ENCODE measurements at regions not wholly inside any gene's neighbourhood (a gene's known extent, or its start where the extent isn't known, plus 50 kb on each side); places are given as distances from the start of the nearest gene placed in this dataset.

GRCh38 chr12:115207216-115207915, 523.4 kb upstream of the TBX3 start:
- Histone ChIP-seq H3K9me3 (ENCODE audit: control insufficient read depth in 4 of 4, insufficient read depth in 3 of 4, low read length in 3 of 4) (no peaks in the 10 kb centered on the region), H3K4me3 (no peak overlapping the region), H3K9ac (ENCODE audit: insufficient read depth in 1 of 2, low read length in 2 of 2) (no peak overlapping the region), H3K27ac (ENCODE audit: low read depth in 1 of 2, low read length in 1 of 2) (no peak overlapping the region), H3K4me1 (ENCODE audit: control insufficient read depth in 5 of 5, insufficient read depth in 5 of 5, low read length in 5 of 5) (peaks cover 0 to 15% (median 0%) of the 10 kb centered on the region in 5 donors), H3K36me3 (ENCODE audit: control insufficient read depth in 4 of 4, insufficient read depth in 4 of 4, low read length in 4 of 4) (no peaks in the 10 kb centered on the region), H3K27me3 (ENCODE audit: control insufficient read depth in 3 of 3, insufficient read depth in 3 of 3, low read length in 2 of 3) (no peaks in the 10 kb centered on the region)
- ATAC-seq (ENCODE audit: insufficient read depth, low FRiP score) (no peak), DNase-seq (no peak)
- TF ChIP-seq, protein P1, sequence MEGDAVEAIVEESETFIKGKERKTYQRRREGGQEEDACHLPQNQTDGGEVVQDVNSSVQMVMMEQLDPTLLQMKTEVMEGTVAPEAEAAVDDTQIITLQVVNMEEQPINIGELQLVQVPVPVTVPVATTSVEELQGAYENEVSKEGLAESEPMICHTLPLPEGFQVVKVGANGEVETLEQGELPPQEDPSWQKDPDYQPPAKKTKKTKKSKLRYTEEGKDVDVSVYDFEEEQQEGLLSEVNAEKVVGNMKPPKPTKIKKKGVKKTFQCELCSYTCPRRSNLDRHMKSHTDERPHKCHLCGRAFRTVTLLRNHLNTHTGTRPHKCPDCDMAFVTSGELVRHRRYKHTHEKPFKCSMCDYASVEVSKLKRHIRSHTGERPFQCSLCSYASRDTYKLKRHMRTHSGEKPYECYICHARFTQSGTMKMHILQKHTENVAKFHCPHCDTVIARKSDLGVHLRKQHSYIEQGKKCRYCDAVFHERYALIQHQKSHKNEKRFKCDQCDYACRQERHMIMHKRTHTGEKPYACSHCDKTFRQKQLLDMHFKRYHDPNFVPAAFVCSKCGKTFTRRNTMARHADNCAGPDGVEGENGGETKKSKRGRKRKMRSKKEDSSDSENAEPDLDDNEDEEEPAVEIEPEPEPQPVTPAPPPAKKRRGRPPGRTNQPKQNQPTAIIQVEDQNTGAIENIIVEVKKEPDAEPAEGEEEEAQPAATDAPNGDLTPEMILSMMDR (IDR thresholded peaks at IDR 0.05; ENCODE audit: control extremely low read depth, extremely low read depth): no peak
- WGBS, 2 donors: 87 to 89% methylated on average over 6 of the region's 6 CpGs

GRCh38 chr12:115206801-115207200, 522.8 kb upstream of the TBX3 start:
- Histone ChIP-seq H3K4me3 (no peak overlapping the region), H3K9me3 (ENCODE audit: control insufficient read depth in 4 of 4, insufficient read depth in 3 of 4, low read length in 3 of 4) (no peaks in the 10 kb centered on the region), H3K9ac (ENCODE audit: insufficient read depth in 1 of 2, low read length in 2 of 2) (no peak overlapping the region), H3K36me3 (ENCODE audit: control insufficient read depth in 4 of 4, insufficient read depth in 4 of 4, low read length in 4 of 4) (no peaks in the 10 kb centered on the region), H3K27me3 (ENCODE audit: control insufficient read depth in 3 of 3, insufficient read depth in 3 of 3, low read length in 2 of 3) (no peaks in the 10 kb centered on the region), H3K27ac (ENCODE audit: low read depth in 1 of 2, low read length in 1 of 2) (no peak overlapping the region), H3K4me1 (ENCODE audit: control insufficient read depth in 5 of 5, insufficient read depth in 5 of 5, low read length in 5 of 5) (peaks cover 0 to 15% (median 3%) of the 10 kb centered on the region in 5 donors)
- ATAC-seq (ENCODE audit: insufficient read depth, low FRiP score) (no peak), DNase-seq (no peak)
- TF ChIP-seq, protein P1 (IDR thresholded peaks at IDR 0.05; ENCODE audit: control extremely low read depth, extremely low read depth): no peak
- WGBS, 2 donors: 78 to 86% methylated on average over 5 of the region's 5 CpGs

- TF ChIP-seq, protein P1 (IDR thresholded peaks at IDR 0.05; ENCODE audit: control extremely low read depth, extremely low read depth): no peak
- H3K4me3 ChIP-seq: no peak overlapping the region
- H3K9ac ChIP-seq (ENCODE audit: insufficient read depth in 1 of 2, low read length in 2 of 2): no peak overlapping the region
- no peaks in the 10 kb centered on the region for H3K9me3 ChIP-seq (ENCODE audit: control insufficient read depth in 4 of 4, insufficient read depth in 3 of 4, low read length in 3 of 4)
- peaks cover 0 to 12% (median 3%) of the 10 kb centered on the region in 5 donors for H3K4me1 ChIP-seq (ENCODE audit: control insufficient read depth in 5 of 5, insufficient read depth in 5 of 5, low read length in 5 of 5)
- ATAC-seq (ENCODE audit: insufficient read depth, low FRiP score) (no peak), DNase-seq (no peak)
- H3K27me3 ChIP-seq (ENCODE audit: control insufficient read depth in 3 of 3, insufficient read depth in 3 of 3, low read length in 2 of 3): no peaks in the 10 kb centered on the region
- H3K27ac ChIP-seq (ENCODE audit: low read depth in 1 of 2, low read length in 1 of 2): no peak overlapping the region
- 59 to 60% methylated on average over 6 of the region's 6 CpGs for WGBS, 2 donors
- no peaks in the 10 kb centered on the region for H3K36me3 ChIP-seq (ENCODE audit: control insufficient read depth in 4 of 4, insufficient read depth in 4 of 4, low read length in 4 of 4)
Observed at GRCh38 chr12:115205755-115206308, 521.9 kb upstream of the TBX3 start.
